AG09309 (cell line): ENCODE measurements at regions not wholly inside any gene's neighbourhood (a gene's known extent, or its start where the extent isn't known, plus 50 kb on each side); places are given as distances from the start of the nearest gene placed in this dataset.
A peak's percentile ranks its signal among the peaks of the same experiment; 100 is the strongest.
"Not testable (repeated sequence)": the region's sequence is repeated elsewhere in the genome, so short reads cannot be mapped to it uniquely, and the experiment has no call there.

Experiments
- DNase-seq: peaks from one replicate; pipeline ENCODE4 v3.0.0-alpha.2; 2010; ENCODE audit warnings: low read depth
- H3K4me3 ChIP-seq: 2 replicates; pipeline ENCODE4 v1.5.1; 2011; ENCODE audit warnings: mild to moderate bottlenecking, low read depth, low read length, moderate library complexity; ENCODE audit not compliant: control insufficient read depth
- TF ChIP-seq, protein P1 (sequence below): IDR thresholded peaks from 2 replicates; pipeline ENCODE4 v1.5.1; 2011; ENCODE audit warnings: mild to moderate bottlenecking, low read depth, low read length, inconsistent platforms; ENCODE audit not compliant: insufficient read depth, control insufficient read depth; ENCODE audit errors: missing control alignments

DNA sequence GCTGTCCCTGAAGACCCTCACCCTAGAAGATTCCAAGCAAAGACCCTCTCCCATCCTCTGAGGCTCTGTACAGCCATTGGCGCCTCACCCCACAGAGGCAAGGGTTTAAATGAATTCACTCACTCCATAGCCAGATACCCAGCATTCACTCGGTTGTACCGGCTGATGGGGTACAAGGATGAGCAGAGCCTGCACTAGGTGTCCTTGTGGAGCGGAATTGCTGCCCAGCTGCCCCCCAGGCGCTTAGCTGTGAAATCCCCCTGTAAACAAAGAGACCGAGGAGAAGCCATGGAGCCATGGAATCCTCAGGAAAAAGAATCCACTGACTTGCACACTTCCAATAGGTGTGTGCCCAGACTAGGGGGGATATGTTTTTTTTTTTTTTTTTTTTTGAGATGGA is 117.3 kb downstream of the SHANK2 start:
- TF ChIP-seq, protein P1, sequence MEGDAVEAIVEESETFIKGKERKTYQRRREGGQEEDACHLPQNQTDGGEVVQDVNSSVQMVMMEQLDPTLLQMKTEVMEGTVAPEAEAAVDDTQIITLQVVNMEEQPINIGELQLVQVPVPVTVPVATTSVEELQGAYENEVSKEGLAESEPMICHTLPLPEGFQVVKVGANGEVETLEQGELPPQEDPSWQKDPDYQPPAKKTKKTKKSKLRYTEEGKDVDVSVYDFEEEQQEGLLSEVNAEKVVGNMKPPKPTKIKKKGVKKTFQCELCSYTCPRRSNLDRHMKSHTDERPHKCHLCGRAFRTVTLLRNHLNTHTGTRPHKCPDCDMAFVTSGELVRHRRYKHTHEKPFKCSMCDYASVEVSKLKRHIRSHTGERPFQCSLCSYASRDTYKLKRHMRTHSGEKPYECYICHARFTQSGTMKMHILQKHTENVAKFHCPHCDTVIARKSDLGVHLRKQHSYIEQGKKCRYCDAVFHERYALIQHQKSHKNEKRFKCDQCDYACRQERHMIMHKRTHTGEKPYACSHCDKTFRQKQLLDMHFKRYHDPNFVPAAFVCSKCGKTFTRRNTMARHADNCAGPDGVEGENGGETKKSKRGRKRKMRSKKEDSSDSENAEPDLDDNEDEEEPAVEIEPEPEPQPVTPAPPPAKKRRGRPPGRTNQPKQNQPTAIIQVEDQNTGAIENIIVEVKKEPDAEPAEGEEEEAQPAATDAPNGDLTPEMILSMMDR, result no peak

GRCh38 chr11:71133946-71134345 is 118.4 kb downstream of the SHANK2 start:
- TF ChIP-seq, protein P1, result no peak
- no peak for DNase-seq
- H3K4me3 ChIP-seq, result no peak overlapping the region

More for the DNA sequence above, 117.3 kb downstream of the SHANK2 start:
- H3K4me3 ChIP-seq, result no peak overlapping the region
- no peak for DNase-seq

- DNase-seq, result no peak
- no peak overlapping the region for H3K4me3 ChIP-seq
- TF ChIP-seq, protein P1, result no peak
Observed at GRCh38 chr11:71131861-71132260, 120.5 kb downstream of the SHANK2 start.

DNA sequence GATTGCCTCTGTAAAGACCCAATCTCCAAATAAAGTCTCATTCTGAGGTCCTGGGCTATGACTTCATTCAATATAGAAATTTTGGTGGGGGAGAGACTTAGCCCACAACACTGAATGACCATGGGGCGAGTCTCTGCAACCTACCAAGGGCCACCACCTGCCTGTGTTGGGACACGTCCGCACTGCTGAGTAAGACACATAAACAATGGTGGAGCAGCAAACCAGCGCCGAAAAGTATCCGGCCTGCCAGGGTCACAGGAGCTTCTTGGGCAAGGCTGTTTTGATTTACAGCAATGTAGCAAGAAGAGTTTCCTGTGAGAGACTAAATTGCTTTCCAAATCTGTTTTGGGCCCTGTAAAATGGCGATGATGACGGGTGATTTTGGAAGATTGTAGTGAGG is 122.3 kb downstream of the SHANK2 start:
- TF ChIP-seq, protein P1, result no peak
- no peak for DNase-seq
- H3K4me3 ChIP-seq, result no peak overlapping the region

DNA sequence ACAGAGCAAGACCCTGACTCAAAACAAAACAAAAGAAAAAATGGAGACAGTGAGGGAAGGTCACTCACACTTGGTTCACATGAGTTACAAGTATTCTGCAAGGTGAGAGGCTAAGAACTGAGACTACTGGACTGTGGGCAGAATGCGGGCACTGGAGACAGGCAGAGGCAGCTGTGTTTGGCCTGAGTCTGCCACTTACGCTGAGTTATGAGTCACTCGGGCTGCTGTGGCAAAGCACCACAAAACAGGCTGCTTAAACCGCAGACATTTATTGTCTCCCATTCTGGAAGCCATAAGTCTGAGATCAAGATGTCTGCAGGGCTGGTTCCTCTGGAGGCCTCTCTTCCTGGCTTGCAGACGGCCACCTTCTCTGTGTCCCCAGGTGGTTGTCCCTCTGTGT is 122.8 kb downstream of the SHANK2 start:
- peak; percentile 40 for DNase-seq
- H3K4me3 ChIP-seq, result no peak overlapping the region
- TF ChIP-seq, protein P1, result no peak

DNA sequence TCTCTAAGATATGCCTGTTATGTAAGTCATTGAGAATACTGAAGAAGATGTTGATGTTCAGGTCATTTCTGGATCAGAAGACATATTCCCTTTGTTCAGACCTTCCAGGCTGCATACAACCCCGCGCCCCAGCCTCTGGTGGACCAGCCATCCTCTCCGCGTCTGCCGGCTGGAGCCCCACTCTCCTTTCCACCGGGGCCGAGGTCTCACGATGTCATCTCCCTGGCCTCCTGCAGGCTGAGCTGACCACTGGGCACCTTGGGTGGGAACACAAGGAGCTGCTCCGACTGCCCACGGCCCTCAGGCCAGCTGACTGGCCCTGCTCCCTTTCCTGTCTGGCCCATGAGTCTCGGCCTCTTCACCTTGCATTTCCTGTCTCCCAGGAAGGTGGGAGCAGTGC is 124.6 kb downstream of the SHANK2 start:
- TF ChIP-seq, protein P1, result no peak
- no peak overlapping the region for H3K4me3 ChIP-seq
- no peak for DNase-seq

DNA sequence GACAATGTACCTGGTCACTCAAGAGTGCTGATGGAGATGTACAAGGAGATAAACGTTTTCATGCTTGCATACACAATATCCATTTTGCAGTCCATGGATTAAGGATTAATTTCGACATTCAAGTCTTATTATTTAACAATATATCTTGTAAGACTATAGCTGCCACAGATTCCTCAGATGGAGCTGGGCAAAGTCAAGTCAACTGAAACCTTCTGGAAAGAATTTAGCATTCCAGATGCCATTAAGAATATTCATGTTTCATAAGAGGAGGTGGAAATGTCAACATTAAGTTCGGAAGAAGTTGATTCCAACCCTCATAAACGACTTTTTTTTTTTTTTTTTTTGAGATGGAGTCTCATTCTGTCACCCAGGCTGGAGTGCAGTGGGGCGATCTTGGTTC is 126.0 kb downstream of the SHANK2 start:
- DNase-seq, H3K4me3 ChIP-seq: not testable (repeated sequence)
